HG02610 (cell line): ENCODE measurements at regions not wholly inside any gene's neighbourhood (a gene's known extent, or its start where the extent isn't known, plus 50 kb on each side); places are given as distances from the start of the nearest gene placed in this dataset.
A peak's percentile ranks its signal among the peaks of the same experiment; 100 is the strongest.

Source experiments
- ATAC-seq: cut with Tn5 transposase; IDR thresholded peaks from one replicate; pipeline ENCODE4 v1.9.1; 2021; ENCODE audit warnings: mild to moderate bottlenecking, moderate library complexity; ENCODE audit not compliant: unreplicated experiment

DNA sequence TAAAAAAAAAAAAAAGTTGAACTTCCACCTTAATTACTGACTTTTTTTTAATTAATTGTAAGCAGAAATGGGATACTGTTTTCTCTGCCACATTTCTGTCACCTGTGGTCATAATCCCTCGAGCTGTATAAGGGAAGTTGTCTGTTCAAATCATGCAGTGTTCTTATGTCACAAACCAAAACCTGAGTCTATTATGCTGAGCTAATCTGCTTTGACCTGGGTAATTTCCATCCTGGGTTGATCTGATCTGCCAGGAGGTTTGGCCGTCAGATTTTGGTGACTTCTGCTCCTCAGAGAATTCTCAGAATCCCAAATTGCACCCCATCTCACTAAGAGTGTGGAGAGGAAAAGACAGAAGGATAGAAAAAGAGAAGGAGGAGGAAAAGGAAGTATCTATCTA, 683.1 kb downstream of the KCTD8 start:
- peak; percentile 29 for ATAC-seq

DNA sequence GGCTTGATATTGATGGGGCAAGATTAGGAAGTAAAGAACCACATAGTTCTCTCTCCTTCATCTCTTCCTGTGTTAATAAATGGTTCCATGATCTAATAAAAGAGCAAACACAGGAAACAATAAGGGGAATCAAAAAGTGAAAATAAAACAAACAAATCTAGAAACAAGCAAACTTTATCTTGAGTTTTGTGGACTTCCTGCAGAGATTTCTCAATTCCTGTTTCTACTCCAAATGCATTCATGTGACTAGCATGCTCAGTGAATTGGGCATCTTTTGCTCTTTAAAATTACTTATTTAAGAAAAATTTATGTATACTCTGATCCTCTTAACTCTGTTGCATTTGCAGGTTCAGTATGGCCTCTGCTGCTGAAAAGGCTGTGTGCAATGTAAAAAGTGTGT, 682.0 kb downstream of the KCTD8 start:
- no peak for ATAC-seq

DNA sequence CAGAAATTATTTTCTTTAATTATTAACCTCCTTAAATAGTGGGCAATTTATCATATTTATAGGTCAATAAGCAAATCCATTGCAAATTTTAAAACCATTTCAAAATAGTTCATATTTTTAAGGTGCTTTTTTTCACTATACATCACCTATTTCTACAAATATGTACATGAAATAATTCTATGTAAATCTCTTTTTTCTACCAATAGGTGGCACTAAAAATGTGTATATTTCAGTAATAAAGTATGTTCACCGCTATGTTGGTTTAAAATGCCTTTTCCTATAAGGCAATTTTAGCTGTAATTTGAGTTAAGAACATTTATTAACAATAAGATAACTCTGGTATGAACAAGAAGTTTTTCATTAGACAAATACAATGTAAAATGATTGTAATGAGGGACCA, 672.2 kb downstream of the KCTD8 start:
- no peak for ATAC-seq

DNA sequence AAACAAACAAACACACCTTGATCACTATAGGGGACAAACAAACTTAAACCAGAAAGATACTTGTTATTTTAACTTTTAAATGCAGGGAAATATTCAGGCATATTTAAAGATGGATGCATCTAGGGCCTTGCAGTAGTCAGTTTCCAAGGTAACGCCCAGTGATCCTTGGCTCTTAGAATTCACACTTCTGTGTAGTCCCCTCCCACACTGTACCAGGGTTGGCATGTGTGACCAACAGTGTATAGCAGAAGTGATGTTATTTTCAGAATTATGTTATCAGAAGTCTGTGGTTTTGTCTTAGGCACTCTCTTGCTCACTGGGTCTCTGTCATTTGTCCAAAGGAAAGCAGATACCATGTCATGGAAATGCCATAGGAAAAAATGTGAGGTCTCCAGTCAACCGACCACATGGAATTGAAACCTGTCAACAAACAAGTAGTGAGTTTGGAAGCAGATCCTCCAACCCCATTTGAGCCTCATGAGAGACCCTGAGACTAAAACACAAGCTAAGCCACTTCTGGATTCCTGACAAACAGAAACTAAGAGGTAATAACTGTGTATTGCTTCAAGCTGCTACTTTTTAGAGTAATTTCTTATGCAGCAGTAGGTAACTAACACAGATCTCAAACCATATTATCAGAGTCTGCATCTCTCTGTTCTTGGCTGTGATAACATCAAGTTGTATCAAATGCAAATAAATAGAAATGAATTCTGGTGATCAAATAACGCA, 670.3 kb downstream of the KCTD8 start:
- peak; percentile 84 for ATAC-seq

DNA sequence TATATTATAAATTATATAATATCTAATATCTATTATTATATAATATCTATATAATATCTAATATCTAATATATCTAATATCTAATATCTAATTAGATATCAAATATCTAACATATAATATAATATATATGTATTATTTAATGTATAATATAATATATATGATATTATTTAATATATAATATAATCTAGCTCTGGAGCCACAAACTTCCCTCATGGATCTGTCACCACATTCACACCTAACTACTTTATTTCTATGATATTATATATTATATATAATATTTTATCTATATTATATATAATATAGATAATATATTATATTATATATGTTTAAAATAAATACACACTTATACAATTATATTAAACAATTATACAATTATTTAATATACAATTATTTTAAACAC, 667.5 kb downstream of the KCTD8 start:
- no peak for ATAC-seq

DNA sequence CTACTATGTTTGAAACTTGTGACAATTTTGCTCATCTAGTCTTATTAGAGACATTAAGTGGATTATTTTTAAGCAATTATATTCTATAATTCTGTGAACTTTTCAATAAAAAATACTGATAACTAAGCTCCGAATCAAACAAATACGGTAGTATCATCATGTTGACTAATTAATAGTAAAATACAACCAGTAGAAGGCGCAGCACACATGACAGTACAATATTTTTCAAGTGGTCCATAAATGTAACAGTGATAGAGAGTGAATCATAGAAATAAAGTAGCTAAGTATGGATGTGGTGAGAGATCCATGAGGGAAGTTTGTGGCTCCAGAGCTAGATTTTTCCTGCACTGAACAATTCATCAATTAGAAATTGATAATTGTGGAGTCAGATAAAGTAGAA, 666.2 kb downstream of the KCTD8 start:
- ATAC-seq = no peak

DNA sequence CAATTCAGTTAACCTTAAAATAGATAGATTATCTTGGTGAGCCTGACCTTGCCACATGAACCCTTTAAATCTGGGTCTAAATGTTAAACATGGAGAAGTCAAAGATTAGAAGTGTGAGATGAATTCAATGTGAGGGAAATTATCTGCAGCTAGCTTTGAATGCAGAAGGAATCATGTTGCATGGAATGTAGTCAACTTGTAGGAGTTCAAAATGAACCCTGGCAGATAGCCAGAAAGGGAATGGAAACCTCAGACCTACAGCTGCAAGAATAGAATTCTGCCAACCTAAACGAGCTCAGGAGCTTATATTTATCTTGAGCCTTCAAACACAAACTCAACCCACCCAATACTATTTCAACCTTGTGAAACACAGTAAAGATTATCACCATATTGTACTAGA, 632.5 kb downstream of the KCTD8 start:
- no peak for ATAC-seq

DNA sequence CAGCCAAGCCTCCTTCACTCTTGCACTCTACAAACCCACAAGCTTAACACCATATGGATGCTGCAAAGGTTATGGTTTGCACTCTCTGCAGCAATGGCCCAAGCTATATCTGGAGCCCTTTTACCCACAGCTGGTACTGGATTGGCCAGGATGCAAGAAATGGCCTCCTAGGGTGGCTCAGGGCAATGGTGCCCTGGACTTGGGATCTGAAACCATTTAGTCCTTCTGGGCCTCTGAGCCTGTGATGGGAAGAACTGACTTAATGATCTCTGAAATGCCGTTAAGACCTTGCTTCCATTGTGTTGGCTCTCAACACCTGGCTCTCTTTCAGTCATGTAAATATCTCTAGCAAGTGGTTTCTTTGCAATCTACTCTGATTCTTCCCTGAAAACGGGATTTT, 626.0 kb downstream of the KCTD8 start:
- ATAC-seq = no peak

DNA sequence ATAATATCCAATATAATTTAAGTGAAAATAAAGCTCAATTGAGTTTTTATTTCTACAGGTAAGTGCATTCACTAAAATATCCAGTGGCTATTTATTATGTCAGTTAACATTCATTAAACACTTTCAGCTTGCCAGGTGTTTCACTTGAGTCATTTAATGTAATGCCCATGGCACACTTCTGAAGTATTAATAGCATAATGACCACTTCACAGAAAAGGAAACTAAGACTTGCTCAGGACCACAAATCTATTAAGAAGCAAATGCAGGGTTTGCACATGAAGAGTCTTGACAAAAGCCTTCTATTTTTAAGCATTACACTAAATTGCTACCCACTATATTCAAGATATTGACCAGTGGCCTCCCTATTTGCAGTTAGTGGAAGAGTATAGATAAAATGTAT, 612.7 kb downstream of the KCTD8 start:
- peak; percentile 70 for ATAC-seq

DNA sequence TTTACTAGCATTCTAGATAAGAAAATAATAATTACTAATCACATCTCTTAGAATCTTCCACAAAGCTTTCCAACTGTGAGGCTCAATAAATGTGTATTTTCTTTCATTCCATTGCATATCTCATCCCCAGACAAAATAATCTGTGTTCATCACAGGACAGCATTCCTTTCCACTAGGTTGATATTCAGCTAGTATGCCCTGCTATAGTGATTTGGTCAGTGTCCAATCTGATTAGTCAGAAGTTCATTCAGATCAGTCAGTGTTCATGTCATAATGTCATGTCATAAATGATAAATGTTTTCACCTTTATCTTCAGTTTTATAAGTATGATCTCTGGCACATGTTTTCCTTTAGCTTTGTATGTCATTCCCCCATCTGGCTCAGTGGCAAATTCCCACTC, 611.4 kb downstream of the KCTD8 start:
- ATAC-seq = no peak

DNA sequence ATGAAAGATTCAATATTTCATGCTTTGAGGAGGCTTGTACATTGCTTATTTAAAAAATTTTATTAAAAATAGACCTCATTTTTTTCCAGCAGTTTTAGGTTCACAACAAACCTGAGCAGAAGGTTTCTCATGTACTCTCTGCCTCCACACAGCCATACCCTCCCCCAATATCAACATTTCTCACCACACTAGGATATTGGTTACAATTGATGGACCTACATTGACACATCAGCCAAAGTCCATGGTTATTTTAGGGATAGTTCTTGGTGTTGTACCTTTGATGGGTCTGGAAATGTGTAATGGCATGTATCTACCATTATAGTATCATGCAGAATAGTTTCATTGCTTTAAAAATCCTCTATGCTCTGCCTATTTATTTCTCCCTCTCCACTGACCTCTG, 611.0 kb downstream of the KCTD8 start:
- no peak for ATAC-seq

DNA sequence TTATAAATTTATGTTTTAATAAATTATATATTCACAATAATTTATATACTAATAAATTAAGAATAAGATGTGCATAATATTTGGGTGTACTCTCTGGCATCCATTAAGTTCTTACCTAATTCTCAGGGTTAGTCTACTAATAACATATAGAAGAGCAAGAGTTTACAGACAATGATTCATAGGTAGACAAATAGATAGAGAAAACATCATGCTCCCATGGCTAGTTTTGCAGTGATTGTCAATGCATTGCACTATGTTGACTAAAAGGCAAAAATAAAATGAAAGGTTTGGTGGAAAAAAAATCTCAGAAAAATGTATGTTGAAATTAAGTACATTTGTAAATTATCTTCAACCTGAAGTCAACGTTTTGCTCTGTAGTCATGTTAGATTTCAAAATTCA, 606.0 kb downstream of the KCTD8 start:
- ATAC-seq = no peak

DNA sequence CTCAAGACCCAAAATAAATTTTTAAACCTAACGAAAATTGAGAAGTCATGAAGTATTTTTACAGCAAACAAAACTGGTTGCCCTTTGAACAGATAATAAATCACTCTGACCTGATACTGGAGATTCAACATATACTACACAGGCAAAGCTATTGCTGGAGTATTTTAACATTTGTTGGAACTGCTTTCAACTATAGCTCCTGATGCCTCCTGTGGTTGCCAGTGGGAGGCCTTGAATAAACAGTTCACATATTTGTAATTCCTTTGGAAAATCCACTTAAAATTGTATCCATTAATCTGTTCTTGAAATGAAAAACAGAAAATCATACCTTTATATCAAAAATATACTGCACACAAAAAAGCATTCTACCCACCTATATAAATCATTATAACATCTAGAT, 605.1 kb downstream of the KCTD8 start:
- no peak for ATAC-seq

DNA sequence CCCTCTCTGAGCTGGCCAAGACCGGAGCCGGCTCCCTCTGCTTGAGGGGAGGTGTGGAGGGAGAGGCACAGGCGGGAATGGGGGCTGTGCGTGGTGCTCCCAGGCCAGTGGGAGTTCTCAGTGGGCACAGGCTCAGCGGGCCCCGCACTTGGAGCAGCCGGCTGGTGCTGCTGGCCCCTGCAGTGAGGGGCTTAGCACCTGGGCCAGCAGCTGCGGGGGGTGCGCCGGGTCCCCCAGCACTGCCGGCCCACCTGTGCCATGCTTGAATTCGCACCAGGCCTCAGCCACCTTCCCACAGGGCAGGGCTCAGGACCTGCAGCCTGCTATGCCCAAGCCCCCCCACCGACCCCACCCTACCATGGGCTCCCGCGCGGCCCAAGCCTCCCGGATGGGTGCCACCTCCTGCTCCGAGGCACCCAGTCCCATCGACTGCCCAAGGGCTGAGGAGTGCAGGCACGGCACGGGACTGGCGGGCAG, 602.5 kb downstream of the KCTD8 start:
- no peak for ATAC-seq

DNA sequence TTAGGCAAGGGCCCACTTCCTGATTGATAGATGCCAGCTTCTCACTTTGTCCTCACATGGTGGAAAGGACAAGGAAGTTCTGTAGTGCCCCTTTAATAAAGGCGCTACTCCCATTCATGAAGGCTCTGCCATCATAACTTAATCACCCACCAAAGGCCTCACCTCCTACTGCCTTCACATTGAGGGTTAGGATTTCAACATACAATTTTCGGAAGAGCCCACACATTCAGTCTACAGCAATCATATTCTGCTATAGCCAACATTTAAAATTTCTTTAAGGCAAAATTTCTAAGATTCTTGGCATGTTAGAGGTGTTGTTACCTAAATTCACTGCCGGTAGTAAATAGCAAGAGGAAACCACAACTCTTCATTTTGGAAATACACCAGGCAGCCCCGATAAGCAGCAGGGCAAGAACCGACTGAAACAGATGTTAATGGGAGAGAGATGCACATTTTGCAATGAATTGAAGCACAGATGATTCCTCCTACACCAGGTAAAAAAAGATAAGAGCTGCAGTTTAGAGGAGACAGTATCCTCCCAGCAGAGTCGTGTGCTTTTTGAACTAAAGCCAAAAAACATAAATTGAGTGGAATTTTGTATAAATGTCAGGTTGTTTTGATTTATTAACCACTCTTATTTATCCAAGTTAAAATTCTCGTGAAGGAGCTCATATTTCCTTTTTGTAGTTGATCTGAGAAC, 594.9 kb downstream of the KCTD8 start:
- ATAC-seq = no peak

DNA sequence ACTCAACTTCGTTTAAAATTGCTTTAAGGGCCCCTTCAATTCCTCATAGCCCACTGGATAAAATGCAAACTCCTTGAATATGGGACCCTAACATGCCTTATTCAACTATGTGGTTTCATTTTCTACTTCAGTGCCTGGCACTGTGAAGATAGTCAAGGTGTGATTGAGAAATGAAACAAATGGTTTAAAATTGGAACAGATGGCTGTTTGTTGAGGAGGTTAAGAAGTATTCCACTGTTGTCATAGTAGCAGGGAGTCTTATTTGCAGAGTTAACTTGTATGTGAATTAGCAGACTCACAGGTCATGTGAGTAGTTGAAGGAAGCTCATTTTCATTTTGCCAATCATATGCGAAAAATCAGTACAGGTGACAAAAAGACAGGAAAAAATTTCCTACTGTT, 593.3 kb downstream of the KCTD8 start:
- ATAC-seq = no peak

DNA sequence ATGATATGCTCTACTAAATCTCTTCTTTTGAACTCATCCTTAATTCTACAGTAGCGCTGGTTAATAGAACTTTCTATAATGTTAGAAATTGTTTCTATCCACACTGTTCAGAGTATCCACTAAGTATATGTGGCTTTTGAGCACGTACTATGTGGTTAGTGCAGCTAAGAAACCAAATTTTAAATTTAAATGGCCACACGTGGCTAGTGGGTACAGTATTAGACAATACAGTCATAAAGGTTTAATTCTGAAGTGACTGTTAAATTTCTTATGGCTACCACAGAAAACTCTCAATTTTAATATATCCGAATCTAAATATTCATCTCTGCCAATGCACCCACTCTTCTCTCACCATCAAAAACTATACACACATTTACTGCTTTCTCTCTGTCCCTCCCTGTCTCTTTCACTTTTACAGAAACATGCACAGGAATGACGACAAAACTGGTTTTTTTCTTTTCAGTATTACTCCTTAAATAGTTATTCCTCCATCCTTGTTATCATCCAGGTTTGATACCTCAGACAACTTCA, 583.9 kb downstream of the KCTD8 start:
- ATAC-seq = peak; percentile 81

DNA sequence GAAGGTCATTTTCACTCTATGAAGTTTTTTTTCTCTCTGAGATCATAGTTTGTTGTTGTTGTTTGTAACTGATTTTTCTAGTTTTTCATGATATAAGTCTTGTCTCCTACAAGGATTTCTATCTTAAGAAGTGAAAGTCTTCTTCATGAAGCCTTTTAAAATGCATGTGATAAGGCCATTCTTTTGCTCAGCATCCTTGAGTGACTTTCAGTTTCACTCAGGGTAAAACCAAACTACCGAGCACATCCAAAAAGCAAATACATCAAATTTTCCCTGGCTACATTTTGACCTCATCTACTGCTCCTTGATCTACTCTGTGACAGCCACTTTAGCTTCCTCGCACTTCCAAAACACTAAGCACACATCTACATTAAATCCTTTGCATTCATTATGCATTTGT, 580.7 kb downstream of the KCTD8 start:
- no peak for ATAC-seq

DNA sequence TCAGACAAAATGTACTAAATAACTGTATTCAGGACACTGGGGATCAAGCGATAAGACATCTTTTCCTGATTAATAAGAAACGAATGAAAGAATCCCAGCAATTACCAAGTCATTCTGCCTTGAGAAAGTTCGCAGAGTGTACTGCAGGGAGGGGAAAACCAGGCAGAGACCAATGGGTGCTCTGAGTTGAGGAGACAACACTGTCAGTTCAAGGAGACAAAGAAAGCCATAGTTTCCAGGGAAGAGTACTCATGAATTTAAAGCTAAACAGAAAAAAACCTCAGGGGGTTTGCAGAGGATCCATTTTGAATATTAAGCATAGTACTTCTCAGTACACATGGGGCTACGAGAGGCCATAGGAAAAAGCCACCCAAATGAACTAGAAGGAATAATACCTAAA, 573.0 kb downstream of the KCTD8 start:
- no peak for ATAC-seq

DNA sequence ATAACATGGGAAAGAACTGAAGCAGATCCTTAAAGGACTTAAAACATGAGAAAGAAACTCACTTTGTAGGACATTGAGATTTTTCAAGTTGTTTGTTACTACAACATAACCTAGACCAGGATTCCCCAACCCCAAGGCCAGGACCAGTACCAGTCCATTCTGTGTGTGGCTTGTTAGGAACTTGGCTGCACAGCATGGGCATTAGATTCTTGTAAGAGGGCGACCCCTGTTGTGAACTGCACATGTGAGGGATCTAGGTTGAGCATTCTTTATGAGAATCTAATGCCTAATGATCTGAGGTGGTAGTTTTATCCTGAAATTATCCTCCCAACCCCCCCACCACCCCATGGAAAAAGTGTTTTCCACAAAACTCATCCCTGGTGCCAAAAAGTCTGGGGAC, 566.1 kb downstream of the KCTD8 start:
- no peak for ATAC-seq

DNA sequence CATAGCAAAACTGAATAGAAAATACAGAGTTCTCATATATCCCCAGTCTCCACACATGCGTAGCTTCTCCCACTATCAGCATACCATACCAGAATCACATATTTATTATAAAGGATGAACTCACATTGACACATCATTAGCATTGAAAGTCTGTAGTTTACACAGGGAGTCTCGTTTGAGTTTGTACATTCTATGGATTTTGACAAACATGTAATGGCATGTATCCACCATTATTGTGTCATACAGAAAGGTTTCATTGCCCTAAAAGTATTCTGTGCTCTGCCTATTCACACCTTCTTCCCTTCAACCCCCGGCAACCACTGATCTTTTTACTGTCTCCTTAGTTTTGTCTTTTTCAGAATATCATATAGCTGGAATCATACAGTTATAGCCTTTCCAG, 562.4 kb downstream of the KCTD8 start:
- ATAC-seq = no peak

DNA sequence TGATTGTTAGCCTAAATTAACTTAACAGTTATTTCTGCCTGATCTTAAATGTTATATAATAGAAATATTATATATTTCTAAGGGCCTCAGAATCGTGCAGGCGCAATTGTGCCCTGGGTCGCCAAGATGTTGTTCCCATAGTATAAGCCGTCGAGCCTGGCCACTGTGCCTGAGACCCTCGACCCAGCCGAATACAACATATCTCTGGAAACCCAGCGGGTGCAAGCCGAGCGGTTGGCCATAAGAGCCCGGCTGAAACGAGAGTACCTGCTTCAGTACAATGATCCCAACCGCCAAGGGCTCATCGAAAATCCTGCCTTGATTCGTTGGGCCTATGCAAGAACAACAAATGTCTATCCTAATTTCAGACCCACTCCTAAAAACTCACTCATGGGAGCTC, 549.8 kb downstream of the KCTD8 start:
- ATAC-seq = no peak
